ENCODE measurements at regions not wholly inside any gene's neighbourhood (a gene's known extent, or its start where the extent isn't known, plus 50 kb on each side); places are given as distances from the start of the nearest gene placed in this dataset.

- Histone ChIP-seq H2BK120ac (replicated peaks; ENCODE audit: low read depth, low read length) (no peak overlapping the region), H3K18ac (ENCODE audit: extremely low read depth, low read length) (no peak overlapping the region), H4K20me1 (replicated peaks in 1 of 2; ENCODE audit: control insufficient read depth in 1 of 2, insufficient read depth in 2 of 2, low read length in 2 of 2) (no peaks in the 10 kb centered on the region), H2AK5ac (ENCODE audit: low read depth, low read length) (no peak overlapping the region), H3K79me1 (ENCODE audit: low read depth, low read length) (no peaks in the 10 kb centered on the region), H3K27ac (ENCODE audit: low read depth, low read length) (no peak overlapping the region), H3K27me3 (replicated peaks in 1 of 4; ENCODE audit: control insufficient read depth in 3 of 4, extremely low read depth in 1 of 4, insufficient read depth in 3 of 4, low read length in 3 of 4) (no peaks in the 10 kb centered on the region), H2BK20ac (ENCODE audit: low read length) (no peak overlapping the region), H3K56ac (replicated peaks; ENCODE audit: insufficient read length, low read depth, low read length) (no peak overlapping the region), H3K79me2 (ENCODE audit: control insufficient read depth in 1 of 2, insufficient read depth in 2 of 2, low read length in 2 of 2) (no peaks in the 10 kb centered on the region), H3K4me3 (ENCODE audit: extremely low read depth in 1 of 4, insufficient read depth in 2 of 4, low read depth in 3 of 4, low read length in 4 of 4) (no peak overlapping the region), H3K4me2 (ENCODE audit: insufficient read depth in 1 of 2, low read depth in 2 of 2, low read length in 2 of 2) (no peak overlapping the region), H2BK5ac (ENCODE audit: low read depth, low read length) (no peak overlapping the region), H2BK15ac (ENCODE audit: low read length) (no peak overlapping the region), H2BK12ac (ENCODE audit: low read depth, low read length) (no peak overlapping the region), H3K9ac (replicated peaks in 1 of 4; ENCODE audit: extremely low read depth in 1 of 4, low read depth in 3 of 4, low read length in 3 of 4) (no peak overlapping the region), H3K4ac (replicated peaks; ENCODE audit: insufficient read length, low read depth, low read length) (no peak overlapping the region), H4K91ac (replicated peaks; ENCODE audit: insufficient read length, low read length) (no peak overlapping the region), H4K5ac (ENCODE audit: insufficient read length, low read depth, low read length) (no peak overlapping the region), H3K23me2 (ENCODE audit: low read depth, low read length) (no peaks in the 10 kb centered on the region), H2AFZ (ENCODE audit: low read length) (no peak overlapping the region), H3K36me3 (ENCODE audit: control insufficient read depth in 2 of 4, insufficient read depth in 4 of 4, low read length in 3 of 4) (no peaks in the 10 kb centered on the region), H3K4me1 (replicated peaks in 1 of 4; ENCODE audit: control insufficient read depth in 3 of 4, insufficient read depth in 4 of 4, low read length in 3 of 4) (peaks cover 0 to 8% (median under 1%) of the 10 kb centered on the region in 4 experiments; a peak in 2 of 7 replicates), H4K8ac (ENCODE audit: extremely low read depth, insufficient read depth, low read length) (no peak overlapping the region), H3K23ac (ENCODE audit: insufficient read length) (no peak overlapping the region), H3K14ac (ENCODE audit: insufficient read length) (no peak overlapping the region), H3K9me3 (ENCODE audit: insufficient read depth in 2 of 2, low read depth in 1 of 2, low read length in 1 of 2) (no peaks in the 10 kb centered on the region)
- 93% methylated on average over 1 of the region's 1 CpG; no CpG with 5 or more reads in 1 of the 2 experiments for WGBS, 2 experiments (ENCODE audit: extremely low coverage in 1 of 2, insufficient coverage in 1 of 2, insufficient read length in 1 of 2, insufficient replicate concordance in 2 of 2, low coverage in 1 of 2, low lambda C conversion rate in 2 of 2, missing lambda C conversion rate in 1 of 2)
- CTCF ChIA-PET (ENCODE audit: partially characterized antibody), result no interaction called here
- FAIRE-seq, result no peak
- TF ChIP-seq SP1 (IDR thresholded peaks at IDR 0.05; ENCODE audit: low read depth, low read length), result no peak
- no peak for TF ChIP-seq SRF (IDR thresholded peaks at IDR 0.05; ENCODE audit: low read depth, low read length)
- 0 out of 2 replicates have a peak, but pooled peaks have one; percentile 37 for TF ChIP-seq YY1 (IDR thresholded peaks at IDR 0.05; ENCODE audit: low read depth, low read length)
- no peak for DNase-seq (ENCODE audit: low read depth in 1 of 2, low spot score in 2 of 2)
- POLR2A ChIA-PET (ENCODE audit: partially characterized antibody), result no interaction called here
These were observed 70.1 kb upstream of the HIF1A start for GRCh38 chr14:61625165-61625564.

Data from H1 (cell line).